Activated T-cell treated with anti-CD3 and anti-CD28 coated beads for 24 hours (primary cell): ENCODE measurements at regions not wholly inside any gene's neighbourhood (a gene's known extent, or its start where the extent isn't known, plus 50 kb on each side); places are given as distances from the start of the nearest gene placed in this dataset.
"Not testable (repeated sequence)": the region's sequence is repeated elsewhere in the genome, so short reads cannot be mapped to it uniquely, and the experiment has no call there.

Experiments used
- DNase-seq: peaks from one replicate; pipeline ENCODE4 v3.0.0-alpha.2; 2020; ENCODE audit warnings: low read depth

- DNase-seq, result no peak
Measured at GRCh38 chr9:87199782-87200181, 252.5 kb upstream of the GAS1 start.

DNA sequence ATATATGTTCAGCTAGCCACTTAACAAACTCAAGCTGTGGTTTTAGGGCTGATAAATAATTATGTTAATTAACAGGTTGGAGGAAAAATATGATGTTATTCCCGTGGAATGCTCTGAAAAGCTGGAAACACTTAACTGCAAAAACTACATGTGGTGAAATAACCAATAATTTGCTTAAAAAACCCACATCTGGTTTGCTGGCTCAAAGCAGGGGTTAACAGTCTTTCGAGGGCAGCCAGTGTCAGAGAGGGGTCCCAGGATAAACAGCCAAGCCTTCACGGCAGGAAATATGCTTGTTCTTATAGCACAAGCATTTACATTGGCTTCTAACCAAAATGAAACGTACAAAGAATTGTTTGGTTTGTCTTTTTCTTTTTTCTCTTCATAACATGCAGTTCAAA, 254.0 kb upstream of the GAS1 start:
- no peak for DNase-seq

DNA sequence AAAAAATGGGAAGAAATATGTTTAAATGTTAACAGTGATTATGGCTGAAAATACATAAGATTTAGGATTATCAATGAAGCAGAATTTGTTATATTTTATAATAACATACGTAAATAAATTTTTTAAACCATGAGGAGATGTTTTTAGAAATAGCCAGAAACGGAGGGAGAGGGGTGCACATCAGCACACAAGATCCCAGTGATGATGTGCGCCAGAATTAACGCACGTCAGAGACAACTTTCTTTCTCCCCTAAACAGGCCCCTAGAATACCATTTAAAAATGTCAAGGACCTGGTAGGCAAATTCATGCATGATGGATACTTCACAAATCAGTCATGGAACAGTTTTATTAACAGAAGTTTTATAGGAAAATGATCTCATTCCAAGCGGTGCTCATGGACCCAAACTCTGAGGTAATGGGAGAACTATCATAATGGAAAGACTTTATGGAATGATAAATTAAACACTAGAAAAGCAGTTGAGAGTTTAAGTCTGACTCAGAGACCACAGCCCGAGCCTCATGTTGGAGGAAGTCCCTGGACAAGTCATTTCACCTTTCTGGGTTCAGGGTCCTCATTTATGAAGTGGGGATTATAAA, 258.9 kb upstream of the GAS1 start:
- no peak for DNase-seq

GRCh38 chr9:87210658-87211057, 263.4 kb upstream of the GAS1 start:
- not testable (repeated sequence) for DNase-seq

GRCh38 chr9:87211669-87212068, 264.4 kb upstream of the GAS1 start:
- DNase-seq, result no peak

GRCh38 chr9:87212605-87213021, 265.3 kb upstream of the GAS1 start:
- no peak for DNase-seq

GRCh38 chr9:87213948-87214347, 266.6 kb upstream of the GAS1 start:
- DNase-seq, result no peak

DNA sequence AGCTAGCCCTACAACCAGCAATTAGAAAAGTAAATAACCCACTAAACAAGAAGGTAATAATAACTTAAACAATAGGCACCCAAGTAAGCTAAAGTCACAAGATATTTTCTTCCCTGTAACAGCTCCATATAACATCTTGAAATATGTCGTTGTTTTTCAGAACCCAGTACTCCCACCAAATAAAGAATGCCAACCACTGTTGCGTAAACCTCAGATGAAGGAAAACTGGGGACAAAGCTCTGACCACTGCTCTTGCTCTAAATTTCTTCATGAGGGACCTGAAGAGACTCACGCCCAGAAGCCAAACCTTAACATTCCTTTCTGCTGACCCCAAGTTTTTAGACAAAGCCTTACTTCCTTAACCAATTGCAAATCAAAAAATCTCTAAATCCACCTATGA, 267.7 kb upstream of the GAS1 start:
- DNase-seq, result no peak

DNA sequence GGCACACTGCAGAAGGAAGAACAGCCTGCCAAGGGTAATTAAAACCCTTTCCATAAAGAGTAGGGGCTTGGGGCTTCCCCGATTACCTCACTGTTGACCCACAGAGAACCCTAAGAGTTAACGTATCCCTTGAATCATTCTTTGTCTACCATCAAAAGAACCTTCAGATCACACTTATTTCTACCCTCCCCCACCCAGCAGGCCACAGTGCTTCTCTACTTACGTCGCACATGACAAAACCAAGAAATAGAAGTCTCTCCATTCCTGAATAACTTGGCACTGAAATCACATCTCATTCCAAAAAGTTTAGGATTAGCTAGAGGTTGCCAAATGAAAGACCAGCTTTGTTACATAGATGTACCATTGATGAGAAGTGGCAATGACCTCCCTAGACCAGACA, 268.7 kb upstream of the GAS1 start:
- no peak for DNase-seq

- DNase-seq, result no peak
Measured at GRCh38 chr9:87216897-87217455, 269.7 kb upstream of the GAS1 start.

- no peak for DNase-seq
Measured at GRCh38 chr9:87223392-87224246, 274.0 kb upstream of the DAPK1 start.

DNA sequence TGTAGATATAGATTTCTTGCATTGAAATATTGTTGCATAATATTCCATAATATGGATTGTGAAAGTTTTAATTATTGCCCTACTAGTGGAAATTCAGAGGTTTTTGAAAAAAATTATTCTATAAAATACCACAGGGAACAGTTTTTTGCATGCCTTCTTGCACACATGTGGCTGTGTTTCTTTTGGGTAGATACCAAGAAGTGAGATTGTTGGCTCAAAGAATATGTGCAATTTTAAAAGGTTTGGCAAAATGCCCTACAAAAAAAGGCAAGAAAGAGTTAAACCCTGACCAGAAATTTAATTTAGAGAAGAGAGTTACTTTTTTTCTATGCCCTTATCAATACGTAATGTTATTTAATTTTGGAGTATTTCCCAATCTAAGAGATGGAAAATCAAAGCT, 270.8 kb upstream of the DAPK1 start:
- no peak for DNase-seq

GRCh38 chr9:87227456-87227855, 270.2 kb upstream of the DAPK1 start:
- DNase-seq, result no peak

- DNase-seq, result no peak
Measured at GRCh38 chr9:87229108-87229507, 268.6 kb upstream of the DAPK1 start.

- DNase-seq, result no peak
Measured at GRCh38 chr9:87233431-87233830, 264.2 kb upstream of the DAPK1 start.

- DNase-seq, result no peak
Measured at GRCh38 chr9:87233899-87234455, 263.7 kb upstream of the DAPK1 start.

- no peak for DNase-seq
Measured at GRCh38 chr9:87234854-87235253, 262.8 kb upstream of the DAPK1 start.

- DNase-seq, result no peak
Measured at GRCh38 chr9:87236546-87236945, 261.1 kb upstream of the DAPK1 start.

GRCh38 chr9:87237336-87237735, 260.3 kb upstream of the DAPK1 start:
- DNase-seq, result no peak

GRCh38 chr9:87238545-87238944, 259.1 kb upstream of the DAPK1 start:
- DNase-seq, result no peak

GRCh38 chr9:87239312-87239711, 258.4 kb upstream of the DAPK1 start:
- no peak for DNase-seq

DNA sequence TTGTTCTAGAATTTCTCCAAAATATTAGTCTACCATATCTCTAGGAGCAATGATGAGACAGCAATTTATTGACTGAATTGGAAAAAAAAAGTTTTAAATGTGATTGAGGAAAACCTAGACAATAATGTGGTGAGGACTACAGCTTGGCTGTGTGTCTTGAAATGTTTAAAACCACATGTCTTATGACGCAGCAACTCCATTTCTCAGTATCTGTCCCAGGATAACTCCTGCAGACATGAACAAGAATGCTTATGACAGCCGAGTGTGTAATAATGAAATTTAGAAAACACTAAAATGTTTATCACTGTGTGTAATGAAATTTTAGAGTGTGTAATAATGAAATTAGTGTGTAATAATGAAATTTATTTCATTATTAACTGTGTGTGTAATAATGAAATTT, 254.1 kb upstream of the DAPK1 start:
- no peak for DNase-seq

- DNase-seq, result no peak
Measured at GRCh38 chr9:87245271-87245670, 252.4 kb upstream of the DAPK1 start.
